GM12878 (cell line): ENCODE measurements at regions not wholly inside any gene's neighbourhood (a gene's known extent, or its start where the extent isn't known, plus 50 kb on each side); places are given as distances from the start of the nearest gene placed in this dataset.

ENCODE experiments used
- ATAC-seq: fragments of 200-7000 bp; cut with Tn5 transposase; 3 replicates; pipeline ENCODE4 v1.9.1; 2020; ENCODE audit warnings: mild to moderate bottlenecking, moderate library complexity
- BruUV-seq: library from RNA; stranded (reverse); fragments of 400-500 nt; replicated peaks from 2 replicates; lab custom pipeline; 2021; lab: Mats Ljungman, UMichigan
- CTCF ChIA-PET: fragments of 300-600 bp; sonication (Branson Sonifier 250); formaldehyde crosslinking; extraction: SDS; loops from one replicate; lab custom pipeline; 2021; ENCODE audit warnings: inconsistent platforms; lab: Yijun Ruan, JAX
- POLR2A ChIA-PET: fragments of 350-600 bp; formaldehyde crosslinking; extraction: SDS; loops from one replicate; lab custom pipeline; 2021; ENCODE audit warnings: inconsistent platforms; lab: Charles Lee
- RAD21 ChIA-PET: fragments of 300-600 bp; sonication (Branson Sonifier 250); formaldehyde crosslinking; loops from one replicate; lab custom pipeline; 2023; ENCODE audit warnings: antibody characterized with exemption; ENCODE audit not compliant: unreplicated experiment; lab: Charles Lee
- SMC1A ChIA-PET: fragments of 300-600 bp; sonication (Branson Sonifier 250); formaldehyde crosslinking; loops from one replicate; lab custom pipeline; 2023; ENCODE audit not compliant: unreplicated experiment, uncharacterized antibody; lab: Charles Lee
- DNase-seq: peaks from one replicate; pipeline ENCODE4 v3.0.0-alpha.2; 2011; ENCODE audit warnings: low read depth, low spot score
- FAIRE-seq: peaks from 3 replicates; lab custom pipeline; 2011; peaks lifted over from hg19 to GRCh38; lab: Jason Lieb, UNC
- H2AFZ ChIP-seq: 2 replicates; pipeline ENCODE4 v1.6.0; 2011; ENCODE audit warnings: low read depth, low read length, control low read depth; ENCODE audit not compliant: control insufficient read depth
- H3K27ac ChIP-seq: 2 replicates; pipeline ENCODE4 v1.5.1; 2011; ENCODE audit warnings: control low read depth; ENCODE audit not compliant: control insufficient read depth, insufficient read depth
- H3K27me3 ChIP-seq, 2 experiments: replicated peaks in 1 of 2; 2 replicates each; pipeline versions ENCODE4 v1.6.0 to v1.6.1; 2011; ENCODE audit warnings: low read length in 1 of 2; ENCODE audit not compliant: control insufficient read depth in 2 of 2, insufficient read depth in 2 of 2
- H3K36me3 ChIP-seq, 2 experiments: 2 replicates each; pipeline ENCODE4 v1.5.1; 2011; ENCODE audit warnings: low read length in 1 of 2; ENCODE audit not compliant: control insufficient read depth in 2 of 2, insufficient read depth in 2 of 2
- H3K4me1 ChIP-seq: 2 replicates; pipeline ENCODE4 v1.6.1; 2011; ENCODE audit warnings: mild to moderate bottlenecking, low read length, moderate library complexity, mixed read lengths; ENCODE audit not compliant: control insufficient read depth, insufficient read depth
- H3K4me2 ChIP-seq: 2 replicates; pipeline ENCODE4 v1.6.0; 2011; ENCODE audit warnings: control low read depth; ENCODE audit not compliant: control insufficient read depth, insufficient read depth
- H3K4me3 ChIP-seq: fragments of 200-600 bp; sonication (generic); 2 replicates; pipeline ENCODE4 v1.5.1; 2016
- H3K79me2 ChIP-seq: 2 replicates; pipeline ENCODE4 v1.6.0; 2011; ENCODE audit warnings: low read length; ENCODE audit not compliant: control insufficient read depth, insufficient read depth
- H3K9ac ChIP-seq: 2 replicates; pipeline ENCODE4 v1.8.0; 2011; ENCODE audit warnings: low read length, control low read depth, mixed read lengths; ENCODE audit not compliant: control insufficient read depth, insufficient read depth
- H3K9me3 ChIP-seq: replicated peaks from 3 replicates; pipeline ENCODE4 v1.5.1; 2011; ENCODE audit warnings: mild to moderate bottlenecking, low read length; ENCODE audit not compliant: control insufficient read depth, insufficient read depth
- H4K20me1 ChIP-seq: 2 replicates; pipeline ENCODE4 v1.6.0; 2011; ENCODE audit not compliant: control insufficient read depth, insufficient read depth
- ATF7 ChIP-seq: fragments of 450-650 bp; IDR thresholded peaks from 2 replicates; pipeline ENCODE4 v1.6.1; 2016; ENCODE audit warnings: low read depth, mild to moderate bottlenecking
- BCLAF1 ChIP-seq: fragments of 450-650 bp; IDR thresholded peaks from 2 replicates; pipeline ENCODE4 v1.6.1; 2017; ENCODE audit warnings: antibody characterized with exemption, mild to moderate bottlenecking, moderate library complexity
- ESRRA ChIP-seq: IDR thresholded peaks from 2 replicates; pipeline ENCODE4 v1.6.1; 2012; ENCODE audit warnings: mild to moderate bottlenecking, low read length, improper control_type of control experiment
- GATAD2B ChIP-seq: fragments of 450-650 bp; conservative IDR thresholded peaks from 2 replicates; pipeline ENCODE4 v1.6.1; 2017; ENCODE audit warnings: low read depth, mild to moderate bottlenecking, moderate library complexity
- HDAC2 ChIP-seq: fragments of 200-600 bp; sonication (generic); IDR thresholded peaks from 2 replicates; pipeline ENCODE4 v1.6.1; 2017
- PBX3 ChIP-seq: IDR thresholded peaks from 2 replicates; pipeline ENCODE4 v1.6.1; 2011; ENCODE audit warnings: mild to moderate bottlenecking, low read depth, low read length, moderate library complexity; ENCODE audit not compliant: insufficient replicate concordance
- POU2F2 ChIP-seq: IDR thresholded peaks from 3 replicates; pipeline ENCODE4 v1.6.1; 2011; ENCODE audit warnings: low read depth, mild to moderate bottlenecking, low read length, borderline replicate concordance
- RELA ChIP-seq: fragments of 450-650 bp; IDR thresholded peaks from 2 replicates; pipeline ENCODE4 v1.8.0; 2014; ENCODE audit warnings: borderline replicate concordance; ENCODE audit not compliant: partially characterized antibody
- TBL1XR1 ChIP-seq: IDR thresholded peaks from 2 replicates; pipeline ENCODE4 v1.6.1; 2012; ENCODE audit warnings: low read depth, low read length, improper control_type of control experiment
- WRNIP1 ChIP-seq: IDR thresholded peaks from 2 replicates; pipeline ENCODE4 v1.6.1; 2011; ENCODE audit warnings: low read depth, low read length, improper control_type of control experiment, borderline replicate concordance
- ZBTB4 ChIP-seq: fragments of 450-650 bp; formaldehyde crosslinking; IDR thresholded peaks from 2 replicates; pipeline ENCODE4 v1.4.0; 2022; ENCODE audit warnings: mild to moderate bottlenecking, moderate library complexity
- WGBS: methylation state at CpG from one replicate; pipeline ENCODE4 v1.1.6; 2016; ENCODE audit warnings: low lambda C conversion rate; ENCODE audit not compliant: insufficient replicate concordance, insufficient coverage; ENCODE audit errors: missing lambda C conversion rate; 5-methylcytosine and 5-hydroxymethylcytosine counted together
- in situ Hi-C: fragments of 300-500 bp; cut with MboI; formaldehyde crosslinking; loops from 9 replicates; pipeline ENCODE4 v1.14.3; 2018; ENCODE audit warnings: mixed read lengths
- intact Hi-C: fragments of 100-400 bp; cut with micrococcal nuclease; formaldehyde crosslinking; loops from one replicate; pipeline ENCODE4 v1.14.2; 2022; ENCODE audit not compliant: unreplicated experiment

GRCh38 chr9:82750411-82750913, 312.5 kb downstream of the RASEF start:
- no TSS peak for BruUV-seq
- ATAC-seq: no peak
- Histone ChIP-seq H2AFZ (no peak overlapping the region), H3K4me2 (no peak overlapping the region), H3K9me3 (no peaks in the 10 kb centered on the region), H4K20me1 (no peaks in the 10 kb centered on the region), H3K4me3 (no peak overlapping the region), H3K27me3 (no peaks in the 10 kb centered on the region), H3K9ac (no peak overlapping the region), H3K79me2 (no peaks in the 10 kb centered on the region), H3K27ac (no peak overlapping the region), H3K4me1 (no peaks in the 10 kb centered on the region), H3K36me3 (no peaks in the 10 kb centered on the region)
- intact Hi-C loops: no loop called here
- ChIA-PET SMC1A (no interaction called here), POLR2A (no interaction called here), CTCF (no interaction called here), RAD21 (no interaction called here)
- in situ Hi-C loops: no loop called here
- no peak for TF ChIP-seq ZBTB4 (CRISPR knock-in tag)
- TF ChIP-seq POU2F2: no peak
- no peak for TF ChIP-seq WRNIP1
- no peak for TF ChIP-seq HDAC2
- no peak for TF ChIP-seq ESRRA
- no peak for TF ChIP-seq RELA
- no peak for TF ChIP-seq TBL1XR1
- no peak for TF ChIP-seq PBX3
- no peak for TF ChIP-seq ATF7
- TF ChIP-seq BCLAF1: no peak
- TF ChIP-seq GATAD2B: no peak
- no peak for FAIRE-seq
- 41% methylated on average over 7 of the region's 7 CpGs for WGBS
- no peak for DNase-seq
